ENCODE measurements at regions not wholly inside any gene's neighbourhood (a gene's known extent, or its start where the extent isn't known, plus 50 kb on each side); places are given as distances from the start of the nearest gene placed in this dataset.

GRCh38 chr5:123708074-123708806, 196.3 kb downstream of the CSNK1G3 start:
- Histone ChIP-seq H2BK120ac (ENCODE audit: low read depth, low read length, poor library complexity, severe bottlenecking) (no peak overlapping the region), H3K27me3 (ENCODE audit: insufficient read depth, low read length) (no peaks in the 10 kb centered on the region), H3K56ac (ENCODE audit: insufficient read length, low read depth, low read length) (no peak overlapping the region), H2BK20ac (ENCODE audit: low read depth, low read length, poor library complexity, severe bottlenecking) (no peak overlapping the region), H3K23me2 (ENCODE audit: insufficient read length, low read depth, low read length, poor library complexity, severe bottlenecking) (no peaks in the 10 kb centered on the region), H3K4me1 (ENCODE audit: insufficient read depth, low read length) (0 out of 2 replicates have a peak, but pooled peaks cover 2% of the 10 kb centered on the region), H3K9ac (ENCODE audit: extremely low read depth, insufficient read length, low read length) (no peak overlapping the region), H2BK12ac (ENCODE audit: insufficient read length, low read depth, low read length) (no peak overlapping the region), H4K8ac (replicated peaks; ENCODE audit: insufficient read length, low read depth, low read length) (no peak overlapping the region), H3K79me1 (ENCODE audit: insufficient read depth, low read depth, low read length, poor library complexity, severe bottlenecking) (no peaks in the 10 kb centered on the region), H3K27ac (ENCODE audit: insufficient read length, low read depth, low read length) (no peak overlapping the region), H2AK5ac (ENCODE audit: insufficient read length, low read length) (no peak overlapping the region), H3K14ac (ENCODE audit: insufficient read depth, low read length) (no peak overlapping the region), H4K5ac (ENCODE audit: insufficient read length, low read depth, low read length) (no peak overlapping the region), H3T11ph (ENCODE audit: low read length) (no peak overlapping the region), H3K79me2 (ENCODE audit: insufficient read depth, low read length) (no peaks in the 10 kb centered on the region), H3K4ac (ENCODE audit: low read depth, low read length) (no peak overlapping the region), H2AFZ (ENCODE audit: low read length) (no peak overlapping the region), H2BK15ac (ENCODE audit: low read depth, low read length) (no peak overlapping the region), H3K9me3 (ENCODE audit: control insufficient read depth, low read depth, low read length) (no peaks in the 10 kb centered on the region), H2BK5ac (ENCODE audit: insufficient read length, low read length) (no peak overlapping the region), H3K4me2 (ENCODE audit: insufficient read depth, insufficient read length, low read length) (no peak overlapping the region), H4K91ac (ENCODE audit: insufficient read length, low read depth, low read length) (no peak overlapping the region), H4K20me1 (ENCODE audit: control insufficient read depth, insufficient read depth, insufficient read length) (no peaks in the 10 kb centered on the region), H3K23ac (ENCODE audit: insufficient read length, low read depth, low read length) (no peak overlapping the region), H3K18ac (ENCODE audit: insufficient read length, low read depth, low read length) (no peak overlapping the region)
- no peak for TF ChIP-seq CTCF (conservative IDR thresholded peaks at IDR 0.05)
- no peak overlapping the region for H3K27ac Mint-ChIP-seq
- no peak for DNase-seq
- peaks cover 2 to 6% of the 10 kb centered on the region in 2 experiments; a peak in 4 of 5 replicates for H3K9me3 Mint-ChIP-seq
- peaks cover 0 to 7% (median 0%) of the 10 kb centered on the region in 3 experiments; a peak in 2 of 7 replicates for H3K36me3 Mint-ChIP-seq (ENCODE audit: insufficient read depth in 1 of 3, low read depth in 3 of 3)
- no peak overlapping the region for H3K4me3 Mint-ChIP-seq
- no CpG with 5 or more reads among the region's 3 CpGs for WGBS (ENCODE audit: extremely low coverage, insufficient read length, low lambda C conversion rate)
- no peaks in the 10 kb centered on the region for H3K27me3 Mint-ChIP-seq (ENCODE audit: low read depth)
- 0 out of 4 replicates have a peak, but pooled peaks cover 0 to 2% of the 10 kb centered on the region in 2 experiments for H3K4me1 Mint-ChIP-seq
